ENCODE measurements at regions not wholly inside any gene's neighbourhood (a gene's known extent, or its start where the extent isn't known, plus 50 kb on each side); places are given as distances from the start of the nearest gene placed in this dataset.

GRCh38 chr16:87196661-87197060 is 120.5 kb downstream of the C16orf95 start:
- no peak for DNase-seq (ENCODE audit: insufficient read length, low spot score)
- FAIRE-seq, result no peak
- no peak for TF ChIP-seq CTCF (IDR thresholded peaks at IDR 0.05; ENCODE audit: insufficient read depth, missing control alignments)

- no peak for TF ChIP-seq CTCF (IDR thresholded peaks at IDR 0.05; ENCODE audit: insufficient read depth, missing control alignments)
- DNase-seq (ENCODE audit: insufficient read length, low spot score), result no peak
- no peak for FAIRE-seq
These were observed 118.8 kb downstream of the C16orf95 start for GRCh38 chr16:87198328-87198832.

GRCh38 chr16:87198881-87199280 is 118.3 kb downstream of the C16orf95 start:
- no peak for TF ChIP-seq CTCF (IDR thresholded peaks at IDR 0.05; ENCODE audit: insufficient read depth, missing control alignments)
- FAIRE-seq (no peak), DNase-seq (ENCODE audit: insufficient read length, low spot score) (no peak)

- no peak for TF ChIP-seq CTCF (IDR thresholded peaks at IDR 0.05; ENCODE audit: insufficient read depth, missing control alignments)
- FAIRE-seq (no peak), DNase-seq (ENCODE audit: insufficient read length, low spot score) (no peak)
These were observed 117.8 kb downstream of the C16orf95 start for GRCh38 chr16:87199379-87199778.

GRCh38 chr16:87199901-87200300 is 117.3 kb downstream of the C16orf95 start:
- no peak for DNase-seq (ENCODE audit: insufficient read length, low spot score)
- TF ChIP-seq CTCF (IDR thresholded peaks at IDR 0.05; ENCODE audit: insufficient read depth, missing control alignments), result no peak
- FAIRE-seq, result no peak

GRCh38 chr16:87200637-87201036 is 116.6 kb downstream of the C16orf95 start:
- no peak for TF ChIP-seq CTCF (IDR thresholded peaks at IDR 0.05; ENCODE audit: insufficient read depth, missing control alignments)
- DNase-seq (ENCODE audit: insufficient read length, low spot score) (no peak), FAIRE-seq (no peak)

- DNase-seq (ENCODE audit: insufficient read length, low spot score), result no peak
- no peak for TF ChIP-seq CTCF (IDR thresholded peaks at IDR 0.05; ENCODE audit: insufficient read depth, missing control alignments)
- no peak for FAIRE-seq
These were observed 116.1 kb downstream of the C16orf95 start for GRCh38 chr16:87201052-87201451.

Data from D721Med (cell line).